Calu3 (cell line): ENCODE measurements at regions not wholly inside any gene's neighbourhood (a gene's known extent, or its start where the extent isn't known, plus 50 kb on each side); places are given as distances from the start of the nearest gene placed in this dataset.

ENCODE experiments used
- BruUV-seq: library from RNA; stranded (reverse); fragments of 400-500 nt; replicated peaks from 2 replicates; lab custom pipeline; 2021; lab: Mats Ljungman, UMichigan
- CTCF ChIA-PET: fragments of 300-600 bp; sonication (Branson Sonifier 250); formaldehyde crosslinking; loops from one replicate; lab custom pipeline; 2022; ENCODE audit warnings: antibody characterized with exemption; lab: Charles Lee
- DNase-seq: peaks from one replicate; pipeline ENCODE4 v3.0.0; 2022
- H3K27ac Mint-ChIP-seq: one replicate; pipeline ENCODE4 v1.8.0; 2022; ENCODE audit warnings: mixed read lengths; ENCODE audit not compliant: unreplicated experiment
- H3K27me3 Mint-ChIP-seq: one replicate; pipeline ENCODE4 v1.8.0; 2022; ENCODE audit warnings: mixed read lengths; ENCODE audit not compliant: unreplicated experiment
- H3K36me3 Mint-ChIP-seq: one replicate; pipeline ENCODE4 v1.8.0; 2022; ENCODE audit warnings: mild to moderate bottlenecking, moderate library complexity, mixed read lengths; ENCODE audit not compliant: insufficient read depth, unreplicated experiment
- H3K4me1 Mint-ChIP-seq: one replicate; pipeline ENCODE4 v1.8.0; 2022; ENCODE audit warnings: mild to moderate bottlenecking, low read depth, mixed read lengths; ENCODE audit not compliant: unreplicated experiment
- H3K4me3 Mint-ChIP-seq: one replicate; pipeline ENCODE4 v1.8.0; 2022; ENCODE audit warnings: mild to moderate bottlenecking, low read depth, moderate library complexity, mixed read lengths; ENCODE audit not compliant: unreplicated experiment
- H3K9me3 Mint-ChIP-seq: one replicate; pipeline ENCODE4 v1.8.0; 2022; ENCODE audit warnings: low read depth, mixed read lengths; ENCODE audit not compliant: unreplicated experiment
- CTCF ChIP-seq: fragments of 200-600 bp; IDR thresholded peaks from one replicate; pipeline ENCODE4 v1.8.0; 2022; ENCODE audit warnings: antibody characterized with exemption; ENCODE audit not compliant: unreplicated experiment
- intact Hi-C: fragments of 100-400 bp; cut with micrococcal nuclease; formaldehyde crosslinking; loops from one replicate; pipeline ENCODE4 v1.10.0; 2022; ENCODE audit not compliant: unreplicated experiment

DNA sequence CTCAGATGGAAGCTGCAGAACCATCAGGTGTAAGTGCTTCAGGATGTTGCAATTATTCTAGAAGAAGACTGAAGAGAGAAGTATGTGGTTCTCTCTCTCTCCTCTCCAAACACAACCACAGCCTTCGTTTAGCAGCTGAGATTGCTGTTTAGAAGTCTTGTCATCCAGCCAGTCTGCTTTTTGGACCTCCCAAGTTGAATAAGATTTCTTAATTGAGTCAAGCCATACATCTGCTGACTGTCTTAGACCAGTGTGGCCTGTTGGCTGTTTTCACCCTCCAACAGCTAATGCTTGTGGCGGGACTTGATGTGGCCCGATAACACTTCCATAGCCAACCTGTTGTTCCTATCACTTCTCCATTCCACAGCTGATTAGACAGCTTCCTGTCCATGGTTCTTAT, 91.3 kb upstream of the TMEM17 start:
- Mint-ChIP-seq H3K27me3 (no peaks in the 10 kb centered on the region), H3K9me3 (no peaks in the 10 kb centered on the region), H3K36me3 (no peaks in the 10 kb centered on the region), H3K4me3 (no peak overlapping the region), H3K27ac (no peak overlapping the region), H3K4me1 (no peaks in the 10 kb centered on the region)
- BruUV-seq: no TSS peak
- no peak for DNase-seq
- TF ChIP-seq CTCF: no peak
- intact Hi-C loops: no loop called here
- CTCF ChIA-PET: no interaction called here

DNA sequence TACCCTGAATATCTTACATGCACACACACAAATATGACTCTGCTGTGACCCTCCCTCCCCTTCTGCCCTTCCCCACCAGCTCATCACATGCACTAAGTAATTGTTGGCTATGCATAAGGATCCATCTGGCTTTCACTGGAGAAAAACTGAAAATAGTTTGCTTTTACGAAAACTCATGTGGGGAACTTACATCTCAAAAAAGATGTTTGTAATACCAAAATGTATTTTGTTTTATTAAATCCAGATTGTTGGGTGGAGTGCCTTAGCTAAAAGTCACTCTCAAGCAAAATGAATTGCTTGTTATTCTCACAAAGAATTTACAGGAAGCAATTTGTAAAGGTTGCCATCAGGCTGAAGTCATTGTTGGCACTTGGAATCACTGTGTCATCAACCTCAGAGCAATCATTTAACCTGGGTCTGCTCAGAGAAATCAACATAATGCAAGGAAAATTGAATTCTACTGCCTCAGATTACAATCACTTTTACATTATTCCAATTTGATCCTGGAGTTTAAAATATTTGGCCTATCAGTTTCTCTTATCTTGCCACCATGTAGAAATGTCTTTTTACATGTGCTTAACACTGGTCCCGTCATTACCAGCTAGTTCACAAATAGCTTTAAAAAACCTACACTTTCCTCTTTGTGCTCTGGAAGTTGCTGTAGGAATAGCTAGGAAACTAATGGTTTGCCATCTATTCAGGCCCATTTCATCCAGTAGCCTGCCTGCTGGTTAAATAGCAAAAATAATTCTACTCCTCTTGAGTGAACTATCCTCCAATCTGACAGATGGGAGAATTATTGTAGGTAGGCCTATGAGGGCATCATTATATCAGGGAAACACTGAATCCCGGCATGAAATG, 90.3 kb upstream of the TMEM17 start:
- H3K27me3 Mint-ChIP-seq: no peaks in the 10 kb centered on the region
- no peaks in the 10 kb centered on the region for H3K4me1 Mint-ChIP-seq
- no TSS peak for BruUV-seq
- no peaks in the 10 kb centered on the region for H3K9me3 Mint-ChIP-seq
- H3K27ac Mint-ChIP-seq: no peak overlapping the region
- H3K4me3 Mint-ChIP-seq: no peak overlapping the region
- no peak for DNase-seq
- intact Hi-C loops: no loop called here
- CTCF ChIA-PET: no interaction called here
- no peaks in the 10 kb centered on the region for H3K36me3 Mint-ChIP-seq
- no peak for TF ChIP-seq CTCF

- CTCF ChIA-PET: no interaction called here
- no TSS peak for BruUV-seq
- intact Hi-C loops: no loop called here
- H3K4me3 Mint-ChIP-seq: no peak overlapping the region
- no peaks in the 10 kb centered on the region for H3K4me1 Mint-ChIP-seq
- no peak for TF ChIP-seq CTCF
- H3K9me3 Mint-ChIP-seq: no peaks in the 10 kb centered on the region
- no peak for DNase-seq
- H3K27ac Mint-ChIP-seq: no peak overlapping the region
- H3K36me3 Mint-ChIP-seq: no peaks in the 10 kb centered on the region
- H3K27me3 Mint-ChIP-seq: no peaks in the 10 kb centered on the region
Observed at GRCh38 chr2:62595474-62595873, 89.5 kb upstream of the TMEM17 start.

DNA sequence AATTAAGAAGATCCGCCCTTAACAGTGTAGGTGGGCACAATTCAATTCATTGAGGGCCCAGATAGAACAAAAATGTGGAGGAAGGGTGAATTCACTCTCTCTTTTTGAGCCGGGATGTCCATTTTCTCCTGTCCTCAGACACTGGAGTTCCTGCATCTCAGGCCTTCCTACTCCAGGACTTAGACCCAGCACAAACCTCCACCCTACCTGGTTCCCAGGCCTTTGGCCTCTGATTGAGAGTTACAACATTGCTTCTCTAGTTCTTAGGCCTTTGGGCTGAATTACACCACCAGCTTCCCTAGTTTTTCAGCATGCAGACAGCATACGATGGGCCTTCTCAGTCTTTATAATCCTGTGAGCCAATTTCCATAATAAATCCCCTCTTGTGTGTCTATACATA, 87.8 kb upstream of the TMEM17 start:
- BruUV-seq: no TSS peak
- no peak overlapping the region for H3K27ac Mint-ChIP-seq

More for the DNA sequence above, 87.8 kb upstream of the TMEM17 start:
- DNase-seq: no peak
- no peaks in the 10 kb centered on the region for H3K27me3 Mint-ChIP-seq
- H3K4me3 Mint-ChIP-seq: no peak overlapping the region
- intact Hi-C loops: no loop called here
- CTCF ChIA-PET: interaction anchor here (0.5 kb wide), 1 partner anchor 384 kb away, joined by 3 read pairs; no protein-coding TSS in a partner anchor
- H3K4me1 Mint-ChIP-seq: no peaks in the 10 kb centered on the region
- H3K36me3 Mint-ChIP-seq: no peaks in the 10 kb centered on the region
- TF ChIP-seq CTCF: no peak
- no peaks in the 10 kb centered on the region for H3K9me3 Mint-ChIP-seq
